GM20000 (cell line): ENCODE measurements at regions not wholly inside any gene's neighbourhood (a gene's known extent, or its start where the extent isn't known, plus 50 kb on each side); places are given as distances from the start of the nearest gene placed in this dataset.

ENCODE experiments used
- DNase-seq: peaks from one replicate; pipeline ENCODE4 v3.0.0; 2012; ENCODE audit warnings: low spot score
- CTCF ChIP-seq: IDR thresholded peaks from 2 replicates; pipeline ENCODE4 v1.5.1; 2012; ENCODE audit warnings: mild to moderate bottlenecking, control low read depth; ENCODE audit errors: extremely low read depth, missing control alignments

GRCh38 chr14:73774241-73774570, 60.0 kb upstream of the PNMA1 start:
- no peak for DNase-seq
- TF ChIP-seq CTCF = no peak

GRCh38 chr14:73773441-73774240, 59.5 kb upstream of the PNMA1 start:
- no peak for DNase-seq

GRCh38 chr14:73771848-73772638, 57.9 kb upstream of the PNMA1 start:
- no peak for TF ChIP-seq CTCF
- peak; percentile 73 for DNase-seq

More at GRCh38 chr14:73773441-73774240, 59.5 kb upstream of the PNMA1 start:
- no peak for TF ChIP-seq CTCF

- no peak for DNase-seq
These were observed 57.0 kb upstream of the PNMA1 start for GRCh38 chr14:73770977-73771847.

GRCh38 chr14:73768107-73768506, 53.9 kb upstream of the PNMA1 start:
- TF ChIP-seq CTCF = no peak
- no peak for DNase-seq

More at GRCh38 chr14:73770977-73771847, 57.0 kb upstream of the PNMA1 start:
- TF ChIP-seq CTCF = no peak

GRCh38 chr14:73764406-73765280, 50.5 kb upstream of the PNMA1 start:
- no peak for TF ChIP-seq CTCF
- no peak for DNase-seq
